Colonic mucosa (tissue), 4 donors: ENCODE measurements at regions not wholly inside any gene's neighbourhood (a gene's known extent, or its start where the extent isn't known, plus 50 kb on each side); places are given as distances from the start of the nearest gene placed in this dataset.

Experiments
- DNase-seq: peaks from one replicate; pipeline ENCODE4 v3.0.0-alpha.2; 2020
- H3K27ac ChIP-seq: fragments of 200-600 bp; one replicate; pipeline ENCODE4 v1.8.0; 2021
- H3K27me3 ChIP-seq: fragments of 200-600 bp; one replicate; pipeline ENCODE4 v1.8.0; 2021
- H3K36me3 ChIP-seq: fragments of 200-600 bp; one replicate; pipeline ENCODE4 v1.8.0; 2021
- H3K4me1 ChIP-seq: fragments of 200-600 bp; one replicate; pipeline ENCODE4 v1.8.0; 2021; ENCODE audit warnings: mild to moderate bottlenecking
- H3K4me3 ChIP-seq: fragments of 200-600 bp; one replicate; pipeline ENCODE4 v1.8.0; 2021
- H3K9ac ChIP-seq, 2 donors: one replicate each; pipeline ENCODE4 v1.7.0; 2013; ENCODE audit warnings: control low read depth in 2 of 2, low read depth in 2 of 2, low read length in 2 of 2
- H3K9me3 ChIP-seq: fragments of 200-600 bp; one replicate; pipeline ENCODE4 v1.8.0; 2021
- intact Hi-C: fragments of 100-400 bp; cut with DNase I; formaldehyde crosslinking; loops from one replicate; pipeline ENCODE4 v1.14.1; 2022
- TF ChIP-seq, protein P1 (sequence below): fragments of 200-600 bp; IDR thresholded peaks from one replicate; pipeline ENCODE4 v1.8.0; 2022; ENCODE audit warnings: antibody characterized with exemption, mild to moderate bottlenecking
- donor health status: healthy.
- donor health status: DM: no; HTN: no; CAD: no.
- donor health status: DM: no; HTN: no; CAD: no.

DNA sequence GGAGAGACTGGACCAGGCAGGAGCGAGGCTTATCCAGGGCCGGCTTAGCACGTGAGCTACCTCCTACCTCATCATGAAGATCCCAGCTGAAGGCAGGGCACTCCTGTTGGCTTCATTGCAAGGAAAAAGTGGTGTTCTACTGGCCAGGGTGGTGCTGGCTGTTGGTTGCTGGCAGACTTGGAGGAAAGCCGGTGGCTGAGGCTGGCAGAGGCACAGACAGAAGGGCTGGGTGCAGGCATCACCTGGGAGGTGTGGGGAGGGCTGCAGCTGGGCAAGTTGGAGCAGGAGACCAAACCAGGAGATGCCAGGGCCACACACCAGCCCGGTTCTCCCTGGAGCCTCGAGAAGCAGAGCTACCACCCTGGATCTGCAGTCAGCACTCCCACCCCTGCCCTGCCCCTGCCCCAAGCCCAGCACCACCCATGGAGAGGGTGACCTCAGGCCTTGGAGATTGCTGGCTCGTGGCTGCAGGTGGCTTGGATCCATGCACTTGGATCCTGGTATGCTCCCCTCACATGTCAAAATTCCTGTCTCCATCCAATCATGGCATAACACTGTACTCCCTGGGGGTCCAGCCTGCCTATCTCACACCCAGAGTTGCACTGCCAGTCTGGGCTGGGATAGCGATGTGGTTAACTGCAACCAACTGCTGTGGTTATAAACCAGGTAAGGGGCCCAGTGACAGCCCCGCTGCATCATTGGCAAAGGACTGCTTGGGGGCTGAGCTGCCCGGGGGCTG lies 49.7 kb downstream of the GLI2 start:
- no peaks in the 10 kb centered on the region for H3K4me1 ChIP-seq
- no peaks in the 10 kb centered on the region for H3K9me3 ChIP-seq
- no peak for DNase-seq
- no peak overlapping the region for H3K9ac ChIP-seq
- no peak overlapping the region for H3K4me3 ChIP-seq
- no peaks in the 10 kb centered on the region for H3K27me3 ChIP-seq
- no peaks in the 10 kb centered on the region for H3K36me3 ChIP-seq
- intact Hi-C loops, result no loop called here
- TF ChIP-seq, protein P1, sequence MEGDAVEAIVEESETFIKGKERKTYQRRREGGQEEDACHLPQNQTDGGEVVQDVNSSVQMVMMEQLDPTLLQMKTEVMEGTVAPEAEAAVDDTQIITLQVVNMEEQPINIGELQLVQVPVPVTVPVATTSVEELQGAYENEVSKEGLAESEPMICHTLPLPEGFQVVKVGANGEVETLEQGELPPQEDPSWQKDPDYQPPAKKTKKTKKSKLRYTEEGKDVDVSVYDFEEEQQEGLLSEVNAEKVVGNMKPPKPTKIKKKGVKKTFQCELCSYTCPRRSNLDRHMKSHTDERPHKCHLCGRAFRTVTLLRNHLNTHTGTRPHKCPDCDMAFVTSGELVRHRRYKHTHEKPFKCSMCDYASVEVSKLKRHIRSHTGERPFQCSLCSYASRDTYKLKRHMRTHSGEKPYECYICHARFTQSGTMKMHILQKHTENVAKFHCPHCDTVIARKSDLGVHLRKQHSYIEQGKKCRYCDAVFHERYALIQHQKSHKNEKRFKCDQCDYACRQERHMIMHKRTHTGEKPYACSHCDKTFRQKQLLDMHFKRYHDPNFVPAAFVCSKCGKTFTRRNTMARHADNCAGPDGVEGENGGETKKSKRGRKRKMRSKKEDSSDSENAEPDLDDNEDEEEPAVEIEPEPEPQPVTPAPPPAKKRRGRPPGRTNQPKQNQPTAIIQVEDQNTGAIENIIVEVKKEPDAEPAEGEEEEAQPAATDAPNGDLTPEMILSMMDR, result no peak
- H3K27ac ChIP-seq, result no peak overlapping the region

DNA sequence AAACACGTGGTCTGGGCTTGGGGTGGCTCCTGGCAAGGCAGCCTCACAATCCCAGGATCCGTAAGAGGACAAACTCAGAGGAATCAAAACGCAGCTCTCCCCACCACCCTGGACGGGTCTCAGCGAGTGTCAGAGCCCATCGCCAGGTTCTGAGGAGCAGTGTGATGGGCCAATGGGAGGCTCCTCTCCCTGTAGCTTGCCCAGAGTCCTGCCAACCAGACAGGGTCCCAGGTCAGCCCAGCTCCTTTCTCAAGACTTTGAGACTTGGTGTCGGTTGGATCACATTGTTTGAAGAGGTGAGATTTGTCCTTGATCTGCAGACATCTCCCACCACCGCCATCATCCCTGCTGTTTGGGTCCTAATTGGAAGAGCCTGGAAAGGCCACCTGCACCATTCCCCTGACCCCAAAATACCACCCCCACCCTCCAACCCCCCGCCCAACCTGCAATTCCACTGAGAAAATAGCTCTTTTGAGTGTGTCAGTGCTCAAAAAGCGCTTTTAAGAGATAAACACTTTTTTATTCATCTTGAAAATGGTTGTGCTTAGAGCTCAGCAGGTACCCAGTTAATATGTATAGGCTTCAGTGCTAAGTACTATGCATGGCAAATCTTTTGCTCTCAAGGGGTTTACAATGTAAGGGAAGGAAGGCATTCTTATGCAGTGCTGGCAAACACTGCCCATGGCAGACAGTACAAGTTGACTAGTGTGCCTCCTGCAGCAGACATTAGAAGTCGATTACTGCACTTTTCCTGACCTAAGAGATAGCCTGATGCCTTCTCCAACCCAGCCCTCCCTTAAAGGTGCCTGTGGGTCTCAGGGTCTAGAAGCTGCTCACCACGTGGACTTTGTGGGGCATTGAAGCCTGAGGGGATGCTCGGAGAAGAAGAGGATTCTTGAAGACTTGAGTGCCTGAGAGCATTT lies 50.6 kb downstream of the GLI2 start:
- no peak for DNase-seq
- intact Hi-C loops, result no loop called here
- TF ChIP-seq, protein P1, result no peak
- Histone ChIP-seq H3K27me3 (no peaks in the 10 kb centered on the region), H3K27ac (no peak overlapping the region), H3K9me3 (no peaks in the 10 kb centered on the region), H3K36me3 (no peaks in the 10 kb centered on the region), H3K4me1 (no peaks in the 10 kb centered on the region), H3K9ac (no peak overlapping the region), H3K4me3 (no peak overlapping the region)

DNA sequence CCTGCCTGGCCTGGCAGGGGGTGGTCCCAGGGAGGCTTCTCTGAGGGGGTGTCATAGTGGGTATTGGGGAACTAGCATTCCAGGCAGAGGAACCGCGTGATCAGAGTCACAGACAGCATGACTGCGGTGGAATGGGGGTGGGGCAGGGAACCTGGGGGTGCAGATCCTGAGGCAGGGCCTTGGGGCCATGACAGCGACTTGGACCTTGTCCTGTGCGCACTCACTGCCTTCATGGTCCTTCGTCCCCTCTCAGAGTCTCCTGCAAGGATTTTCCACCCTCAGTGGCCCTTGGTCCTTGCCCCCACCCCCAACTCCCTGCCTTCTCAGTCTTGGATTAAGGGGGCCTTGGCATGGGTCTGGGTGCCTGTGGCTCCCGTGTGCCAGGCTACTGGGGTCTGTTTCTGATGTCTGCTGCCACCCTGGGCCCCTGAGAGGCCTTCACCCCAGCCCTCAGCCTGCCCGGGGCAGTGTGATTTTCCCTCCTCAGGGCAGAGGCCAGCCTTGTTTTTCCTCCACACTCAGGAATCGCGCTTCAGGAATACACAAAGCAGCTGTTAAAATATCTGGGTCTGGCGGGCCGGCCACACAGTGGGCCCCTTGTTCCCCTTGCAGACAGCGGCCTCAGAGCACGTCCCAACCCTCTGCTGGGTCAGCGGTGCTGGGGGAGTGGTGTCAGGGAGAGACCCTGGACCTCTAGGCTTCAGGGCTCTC lies 51.6 kb downstream of the GLI2 start:
- no peaks in the 10 kb centered on the region for H3K27me3 ChIP-seq
- H3K9me3 ChIP-seq, result no peaks in the 10 kb centered on the region
- no peaks in the 10 kb centered on the region for H3K36me3 ChIP-seq
- no peak overlapping the region for H3K4me3 ChIP-seq
- intact Hi-C loops, result no loop called here
- H3K9ac ChIP-seq, result no peak overlapping the region
- DNase-seq, result no peak
- no peak overlapping the region for H3K27ac ChIP-seq
- TF ChIP-seq, protein P1, result no peak
- no peaks in the 10 kb centered on the region for H3K4me1 ChIP-seq

DNA sequence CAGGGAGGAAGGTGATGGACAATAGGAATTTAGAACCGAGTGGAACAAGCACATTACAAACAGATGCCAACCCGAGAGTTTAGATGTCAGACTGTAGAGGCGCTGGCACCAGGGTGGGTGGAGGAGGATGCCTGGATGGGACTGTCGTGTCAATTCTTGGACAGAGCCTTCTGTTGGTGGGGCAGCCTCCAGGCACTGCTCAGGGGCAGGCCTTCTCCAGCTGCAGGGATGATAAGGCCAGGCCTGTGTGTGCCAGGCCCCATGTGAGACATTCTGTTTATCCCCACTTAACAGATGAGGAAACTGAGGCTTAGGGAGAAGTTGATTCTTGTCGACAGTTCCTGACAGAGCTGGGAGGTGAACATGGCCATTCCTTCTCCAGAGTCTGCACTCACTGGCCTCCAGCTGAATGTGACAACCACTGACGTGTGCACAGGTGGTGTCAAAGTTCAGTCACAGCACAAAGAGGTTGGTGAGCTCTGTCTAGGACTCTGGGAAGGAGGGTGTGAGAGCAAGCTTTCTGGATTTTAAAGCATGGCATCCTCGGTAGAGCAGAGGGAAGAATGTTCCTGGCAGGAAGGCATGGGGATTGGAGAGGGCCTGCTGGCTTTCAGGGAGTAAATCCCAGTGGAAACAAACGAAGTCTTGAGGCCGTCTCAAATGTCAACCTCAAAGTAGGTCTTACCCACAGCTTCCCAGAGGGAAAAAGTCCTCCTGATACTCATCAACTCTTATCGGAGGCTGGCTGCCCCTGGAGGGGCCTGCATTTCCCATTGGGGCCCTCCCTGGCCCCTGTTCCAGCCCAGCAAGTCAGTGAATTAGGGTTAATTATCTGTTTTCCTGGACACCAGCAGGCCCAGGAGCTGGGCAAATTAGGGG lies 52.4 kb downstream of the GLI2 start:
- Histone ChIP-seq H3K9ac (no peak overlapping the region), H3K4me1 (no peaks in the 10 kb centered on the region), H3K36me3 (no peaks in the 10 kb centered on the region), H3K9me3 (no peaks in the 10 kb centered on the region), H3K27me3 (no peaks in the 10 kb centered on the region), H3K4me3 (no peak overlapping the region), H3K27ac (no peak overlapping the region)
- DNase-seq, result no peak
- TF ChIP-seq, protein P1, result no peak
- intact Hi-C loops, result no loop called here
